Upper lobe of left lung (tissue), 4 donors: ENCODE measurements at regions not wholly inside any gene's neighbourhood (a gene's known extent, or its start where the extent isn't known, plus 50 kb on each side); places are given as distances from the start of the nearest gene placed in this dataset.

ENCODE experiments used
- CTCF ChIP-seq, 6 experiments: fragments of 450-650 bp in 4 of 6; fragments of 200-600 bp in 2 of 6; sonication (generic) in 2 of 6; IDR thresholded peaks; one replicate each; pipeline ENCODE4 v1.5.1; 2016 to 2019; ENCODE audit warnings: antibody characterized with exemption in 6 of 6
- POLR2A ChIP-seq, 4 donors: fragments of 450-650 bp; IDR thresholded peaks; one replicate each; pipeline ENCODE4 v1.5.1; 2016 to 2017; ENCODE audit warnings: antibody characterized with exemption in 4 of 4, mild to moderate bottlenecking in 2 of 4

- TF ChIP-seq POLR2A (IDR thresholded peaks at IDR 0.05): no peak
- no peak for TF ChIP-seq CTCF (IDR thresholded peaks at IDR 0.05)
Observed at GRCh38 chr2:62284980-62285379, 89.1 kb downstream of the B3GNT2 start.
